Prostate gland (tissue), 2 donors: ENCODE measurements at regions not wholly inside any gene's neighbourhood (a gene's known extent, or its start where the extent isn't known, plus 50 kb on each side); places are given as distances from the start of the nearest gene placed in this dataset.

Experiments used
- DNase-seq: peaks from one replicate; pipeline ENCODE4 v3.0.0-alpha.2; 2019; ENCODE audit warnings: low spot score
- H3K27ac ChIP-seq, 2 donors: fragments of 200-600 bp; sonication (generic); 2 replicates each; pipeline ENCODE4 v1.5.1; 2017 to 2019
- H3K27me3 ChIP-seq: fragments of 200-600 bp; sonication (generic); replicated peaks from 2 replicates; pipeline ENCODE4 v1.5.1; 2019; ENCODE audit not compliant: insufficient read depth
- H3K36me3 ChIP-seq, 2 donors: fragments of 200-600 bp; sonication (generic); 1 replicate in 1 of 2; 2 replicates in 1 of 2; pipeline versions ENCODE4 v1.5.1 to v1.8.1; 2017 to 2019
- H3K4me1 ChIP-seq: fragments of 200-600 bp; sonication (generic); replicated peaks from 2 replicates; pipeline ENCODE4 v1.5.1; 2019
- H3K4me3 ChIP-seq, 2 donors: fragments of 200-600 bp; sonication (generic); 2 replicates each; pipeline ENCODE4 v1.5.1; 2017 to 2019
- H3K9me3 ChIP-seq: fragments of 200-600 bp; sonication (generic); 2 replicates; pipeline ENCODE4 v1.5.1; 2017
- POLR2A ChIP-seq: fragments of 450-650 bp; IDR thresholded peaks from one replicate; pipeline ENCODE4 v1.6.1; 2016; ENCODE audit warnings: antibody characterized with exemption, mild to moderate bottlenecking
- POLR2AphosphoS5 ChIP-seq: sonication (generic); formaldehyde crosslinking; IDR thresholded peaks from one replicate; pipeline ENCODE4 v1.6.1; 2017; ENCODE audit warnings: antibody characterized with exemption
- WGBS: methylation state at CpG from one replicate; pipeline ENCODE4 v1.1.5; 2018; 5-methylcytosine and 5-hydroxymethylcytosine counted together
- intact Hi-C: fragments of 100-400 bp; cut with DNase I; formaldehyde crosslinking; loops from one replicate; pipeline ENCODE4 v1.14.2; 2022
- TF ChIP-seq, protein P1 (sequence below), 4 experiments: fragments of 200-600 bp in 2 of 4; fragments of 450-650 bp in 2 of 4; sonication (generic) in 2 of 4; IDR thresholded peaks; 1 replicate in 3 of 4; 2 replicates in 1 of 4; pipeline ENCODE4 v1.5.1; 2016 to 2019; ENCODE audit warnings: antibody characterized with exemption in 4 of 4, mild to moderate bottlenecking in 2 of 4, moderate library complexity in 2 of 4

DNA sequence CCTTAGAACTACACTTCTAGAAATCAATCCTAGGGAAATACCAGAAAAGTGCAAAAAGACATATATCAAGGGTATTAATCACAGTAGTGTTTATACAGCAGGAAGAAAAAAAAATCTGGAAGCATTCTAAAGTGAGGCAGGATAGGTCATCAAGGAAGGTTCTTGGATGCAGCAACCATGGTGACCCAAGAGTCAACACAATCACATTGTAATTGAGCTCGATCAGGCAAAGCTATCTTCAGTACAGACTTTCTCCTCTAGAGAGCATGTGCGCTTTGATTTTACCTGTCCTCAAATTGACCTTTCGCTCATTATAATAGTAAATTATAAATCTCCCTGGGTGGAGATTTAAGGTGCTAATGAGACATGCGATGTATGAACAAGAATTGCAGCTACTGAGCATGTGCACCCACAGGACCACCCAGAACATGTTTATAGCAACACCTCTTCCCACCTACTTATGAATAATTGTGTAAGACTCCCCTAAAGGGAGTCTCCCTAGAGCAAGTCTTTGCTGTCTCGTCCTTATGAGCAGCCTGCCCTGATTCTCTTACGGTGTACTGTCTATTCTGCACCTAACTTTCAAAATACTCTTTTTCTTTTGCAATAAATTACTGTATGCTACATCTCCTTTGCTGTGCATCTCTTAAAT lies 297.7 kb downstream of the ATPSCKMT start:
- 69% methylated on average over 6 of the region's 6 CpGs for WGBS
- intact Hi-C loops = no loop called here
- H3K36me3 ChIP-seq = no peaks in the 10 kb centered on the region
- no peaks in the 10 kb centered on the region for H3K9me3 ChIP-seq
- no peaks in the 10 kb centered on the region for H3K27me3 ChIP-seq
- H3K27ac ChIP-seq = no peak overlapping the region
- no peak for DNase-seq
- no peaks in the 10 kb centered on the region for H3K4me1 ChIP-seq
- no peak overlapping the region for H3K4me3 ChIP-seq
- TF ChIP-seq POLR2AphosphoS5 = no peak
- TF ChIP-seq, protein P1, sequence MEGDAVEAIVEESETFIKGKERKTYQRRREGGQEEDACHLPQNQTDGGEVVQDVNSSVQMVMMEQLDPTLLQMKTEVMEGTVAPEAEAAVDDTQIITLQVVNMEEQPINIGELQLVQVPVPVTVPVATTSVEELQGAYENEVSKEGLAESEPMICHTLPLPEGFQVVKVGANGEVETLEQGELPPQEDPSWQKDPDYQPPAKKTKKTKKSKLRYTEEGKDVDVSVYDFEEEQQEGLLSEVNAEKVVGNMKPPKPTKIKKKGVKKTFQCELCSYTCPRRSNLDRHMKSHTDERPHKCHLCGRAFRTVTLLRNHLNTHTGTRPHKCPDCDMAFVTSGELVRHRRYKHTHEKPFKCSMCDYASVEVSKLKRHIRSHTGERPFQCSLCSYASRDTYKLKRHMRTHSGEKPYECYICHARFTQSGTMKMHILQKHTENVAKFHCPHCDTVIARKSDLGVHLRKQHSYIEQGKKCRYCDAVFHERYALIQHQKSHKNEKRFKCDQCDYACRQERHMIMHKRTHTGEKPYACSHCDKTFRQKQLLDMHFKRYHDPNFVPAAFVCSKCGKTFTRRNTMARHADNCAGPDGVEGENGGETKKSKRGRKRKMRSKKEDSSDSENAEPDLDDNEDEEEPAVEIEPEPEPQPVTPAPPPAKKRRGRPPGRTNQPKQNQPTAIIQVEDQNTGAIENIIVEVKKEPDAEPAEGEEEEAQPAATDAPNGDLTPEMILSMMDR (IDR thresholded peaks at IDR 0.05) = no peak
- no peak for TF ChIP-seq POLR2A

DNA sequence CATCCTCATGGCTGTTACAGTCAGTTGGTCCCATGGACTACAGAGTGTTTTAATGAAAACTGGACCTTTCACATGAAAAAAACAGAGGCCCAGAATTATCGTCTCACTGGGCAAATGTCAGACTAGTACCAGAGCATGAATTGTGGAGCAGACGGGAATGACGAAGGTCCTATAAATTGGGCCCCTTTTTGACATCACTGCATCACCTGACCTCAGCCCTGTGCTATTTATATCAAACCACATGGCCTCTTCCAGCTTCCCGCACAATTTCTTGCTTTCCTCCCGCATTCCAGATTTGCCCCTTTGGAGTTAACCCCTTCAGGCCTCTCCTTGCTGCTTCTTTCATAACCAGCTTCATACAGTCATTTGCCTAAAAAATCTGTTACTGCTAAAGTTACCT lies 301.7 kb downstream of the ATPSCKMT start:
- no peaks in the 10 kb centered on the region for H3K9me3 ChIP-seq
- TF ChIP-seq POLR2AphosphoS5 = no peak
- TF ChIP-seq POLR2A = no peak
- TF ChIP-seq, protein P1 (IDR thresholded peaks at IDR 0.05) = no peak
- H3K27ac ChIP-seq = no peak overlapping the region
- H3K4me3 ChIP-seq = no peak overlapping the region
- 66% methylated on average over 5 of the region's 5 CpGs for WGBS
- H3K36me3 ChIP-seq = no peaks in the 10 kb centered on the region
- H3K27me3 ChIP-seq = no peaks in the 10 kb centered on the region
- no peak for DNase-seq
- no peaks in the 10 kb centered on the region for H3K4me1 ChIP-seq
- intact Hi-C loops = no loop called here

GRCh38 chr5:9947225-9947714 lies 302.4 kb downstream of the ATPSCKMT start:
- no peak for DNase-seq
- no peak overlapping the region for H3K4me3 ChIP-seq
- H3K27ac ChIP-seq = no peak overlapping the region
- H3K27me3 ChIP-seq = no peaks in the 10 kb centered on the region
- WGBS = 76% methylated on average over 6 of the region's 6 CpGs
- H3K4me1 ChIP-seq = no peaks in the 10 kb centered on the region
- H3K36me3 ChIP-seq = no peaks in the 10 kb centered on the region
- TF ChIP-seq POLR2A = no peak
- TF ChIP-seq, protein P1 (IDR thresholded peaks at IDR 0.05) = no peak
- intact Hi-C loops = no loop called here
- no peaks in the 10 kb centered on the region for H3K9me3 ChIP-seq

GRCh38 chr5:9932770-9933169 lies 302.6 kb upstream of the TAS2R1 start:
- H3K36me3 ChIP-seq = no peaks in the 10 kb centered on the region
- H3K4me3 ChIP-seq = no peak overlapping the region
- TF ChIP-seq, protein P1 (IDR thresholded peaks at IDR 0.05) = no peak
- TF ChIP-seq POLR2AphosphoS5 (no peak), POLR2A (no peak)
- intact Hi-C loops = no loop called here
- no peaks in the 10 kb centered on the region for H3K9me3 ChIP-seq
- H3K4me1 ChIP-seq = no peaks in the 10 kb centered on the region
- H3K27ac ChIP-seq = no peak overlapping the region
- H3K27me3 ChIP-seq = no peaks in the 10 kb centered on the region
- DNase-seq = no peak

GRCh38 chr5:9930156-9930555 lies 300.0 kb upstream of the TAS2R1 start:
- no peaks in the 10 kb centered on the region for H3K36me3 ChIP-seq
- H3K4me3 ChIP-seq = no peak overlapping the region
- H3K4me1 ChIP-seq = no peaks in the 10 kb centered on the region
- H3K27me3 ChIP-seq = no peaks in the 10 kb centered on the region
- DNase-seq = no peak
- intact Hi-C loops = no loop called here
- H3K9me3 ChIP-seq = no peaks in the 10 kb centered on the region
- H3K27ac ChIP-seq = no peak overlapping the region
- no peak for TF ChIP-seq POLR2AphosphoS5
- TF ChIP-seq POLR2A = no peak
- TF ChIP-seq, protein P1 (IDR thresholded peaks at IDR 0.05) = no peak
- WGBS = 91% methylated on average over 10 of the region's 10 CpGs
